ENCODE measurements at regions not wholly inside any gene's neighbourhood (a gene's known extent, or its start where the extent isn't known, plus 50 kb on each side); places are given as distances from the start of the nearest gene placed in this dataset.

DNA sequence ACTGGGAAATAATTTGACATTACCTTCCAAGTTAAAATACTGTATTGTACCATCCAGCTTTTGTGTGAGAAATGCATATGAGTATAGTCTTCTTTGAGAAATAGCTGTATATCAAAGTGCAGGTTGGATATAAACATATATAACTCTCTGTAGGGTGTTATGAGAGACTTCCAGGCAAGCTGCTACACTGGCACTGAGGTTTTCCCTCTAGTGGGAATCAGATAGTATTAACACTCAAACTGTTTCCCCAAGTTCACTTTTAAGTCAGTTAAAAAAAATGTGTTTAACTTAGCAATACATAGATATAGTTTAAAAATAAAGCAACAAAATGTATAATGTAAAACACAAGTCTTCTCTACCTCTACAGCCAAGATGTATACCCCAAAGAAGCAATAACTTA is 368.4 kb upstream of the SLC8A1 start:
- DNase-seq: no peak

DNA sequence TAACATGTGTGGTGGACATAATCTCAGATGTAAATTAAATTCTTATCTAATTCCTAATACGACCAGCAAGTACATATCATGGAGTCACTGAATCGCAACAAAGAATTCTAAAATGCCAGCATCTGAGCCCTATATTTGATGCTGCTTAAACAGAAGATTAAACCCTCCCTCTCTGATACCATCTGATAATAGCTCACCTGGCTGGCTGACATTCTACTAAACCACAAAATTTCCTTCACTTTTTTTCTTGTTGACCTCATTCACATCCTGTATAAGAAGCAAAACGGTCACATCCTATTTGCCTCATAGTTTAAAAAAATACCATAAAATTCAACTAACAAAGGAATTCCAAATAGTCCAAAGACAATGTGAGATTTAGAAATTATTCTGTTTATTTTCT is 371.6 kb upstream of the SLC8A1 start:
- no peak for DNase-seq

DNA sequence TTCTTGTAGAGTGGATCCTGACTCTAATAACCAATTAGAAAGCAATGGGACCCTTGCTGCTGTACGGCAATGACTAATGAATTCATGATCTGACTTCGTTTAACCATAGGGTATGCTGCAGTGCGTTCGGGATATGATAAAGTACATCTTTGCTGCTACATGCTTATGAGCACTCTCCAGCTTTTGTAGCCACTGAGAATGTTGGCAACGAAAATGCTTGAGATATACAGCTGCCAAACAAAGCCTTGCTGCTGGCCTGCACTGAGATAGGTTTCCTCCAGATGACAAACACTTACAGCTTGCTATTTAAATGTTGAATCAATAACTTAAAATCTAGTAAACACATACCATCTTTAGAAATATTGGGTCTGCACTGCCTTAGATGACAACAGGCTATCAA is 372.4 kb upstream of the SLC8A1 start:
- DNase-seq: no peak

- no peak for DNase-seq
Measured at GRCh38 chr2:40827392-40827791, 375.5 kb upstream of the SLC8A1 start.

GRCh38 chr2:40831321-40831873 is 379.5 kb upstream of the SLC8A1 start:
- DNase-seq: no peak

DNA sequence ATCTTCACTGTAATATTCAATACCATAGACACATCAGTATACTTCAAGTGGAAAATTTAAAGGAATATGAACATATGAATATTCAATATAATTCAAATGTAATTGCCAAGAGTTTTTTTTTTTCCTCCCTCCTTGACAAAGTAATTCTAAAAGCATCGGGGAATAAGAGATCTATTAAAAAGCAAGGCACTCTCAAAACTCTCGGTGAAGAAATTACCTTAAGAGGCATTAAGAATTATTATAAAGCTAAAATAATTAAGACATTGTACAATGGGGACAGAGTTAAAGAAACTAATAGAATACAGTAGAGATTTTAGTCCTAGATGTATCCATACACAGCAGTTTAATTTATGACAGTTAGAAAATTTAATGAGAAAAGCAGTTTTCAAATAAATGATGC is 390.0 kb upstream of the SLC8A1 start:
- DNase-seq: no peak

DNA sequence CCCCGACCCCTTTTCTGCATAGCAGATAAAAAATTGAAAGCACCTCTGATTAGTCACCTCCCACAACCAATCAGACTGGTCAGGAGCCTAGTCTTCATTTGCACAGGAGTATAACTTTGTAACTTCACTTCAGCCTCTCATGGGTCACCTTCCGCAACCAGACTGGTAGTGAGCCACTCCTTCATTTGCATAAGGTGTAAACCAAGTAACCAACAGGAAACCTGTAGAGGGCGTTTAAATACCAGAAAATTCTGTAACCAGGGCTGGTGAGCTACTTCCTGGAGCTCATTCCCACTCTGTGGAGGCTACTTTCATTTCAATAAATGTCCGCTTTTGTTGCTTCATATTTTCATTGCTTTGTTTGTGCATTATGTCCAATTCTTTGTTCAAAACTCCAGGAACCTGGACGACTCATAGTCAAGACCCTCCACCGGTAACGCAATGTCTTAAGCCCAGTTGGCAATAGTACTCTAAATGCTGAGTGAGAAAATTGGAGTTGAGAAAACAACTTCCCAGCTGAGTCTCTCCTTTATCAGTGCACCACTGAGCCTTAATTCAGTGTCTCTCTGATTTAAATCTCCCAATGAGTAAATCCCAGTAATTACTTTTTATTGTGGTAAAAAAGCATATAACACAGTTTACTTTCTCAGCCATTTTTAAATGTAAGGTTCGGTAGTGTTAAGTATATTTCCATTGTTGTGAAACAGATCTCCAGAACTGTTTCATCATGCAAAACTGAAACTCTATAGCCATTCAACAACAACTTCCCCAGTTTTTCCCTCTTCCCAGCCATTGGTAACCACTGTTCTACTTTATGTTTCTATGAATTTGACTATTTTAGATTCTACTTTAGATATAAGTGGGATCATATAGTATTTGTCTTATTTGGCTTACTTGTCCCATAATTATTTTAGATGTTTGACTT is 392.7 kb upstream of the SLC8A1 start:
- no peak for DNase-seq

DNA sequence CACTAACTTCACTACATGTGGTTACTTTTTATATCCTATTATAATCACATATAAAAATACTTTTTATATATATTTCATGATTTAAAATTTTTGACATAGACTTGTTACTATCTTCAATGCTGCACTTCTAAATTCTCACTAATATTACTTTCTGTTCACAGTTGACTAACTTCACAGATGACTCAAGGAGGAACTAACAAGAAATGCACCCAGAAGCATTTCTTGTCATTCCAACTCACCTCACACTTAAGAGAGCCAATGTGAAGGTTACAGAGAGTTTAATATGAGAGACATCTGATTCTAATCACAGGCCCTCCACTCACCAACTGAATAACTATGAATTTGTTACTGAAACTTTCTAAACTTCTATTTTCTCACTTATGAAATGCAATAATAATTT is 399.8 kb upstream of the SLC8A1 start:
- DNase-seq: no peak

DNA sequence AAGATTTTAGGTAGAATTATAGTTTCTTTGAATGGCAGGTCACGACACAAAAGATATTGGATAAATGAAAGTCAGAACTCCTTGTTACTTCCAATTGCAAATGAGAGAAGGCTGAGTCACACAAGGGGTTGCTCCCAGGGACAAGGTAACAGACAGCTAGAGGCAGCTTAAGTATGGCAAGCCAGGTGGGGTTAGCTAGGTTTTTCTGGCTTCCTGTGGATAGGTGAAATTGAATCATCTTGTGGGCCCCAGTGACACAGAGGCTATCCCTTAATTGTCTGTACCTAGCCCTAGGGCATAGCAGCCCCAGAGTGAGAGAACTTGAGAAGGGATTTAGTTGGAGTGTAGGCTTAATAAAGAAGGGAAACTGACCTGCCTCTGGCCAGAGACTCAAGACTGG is 407.7 kb upstream of the SLC8A1 start:
- no peak for DNase-seq

DNA sequence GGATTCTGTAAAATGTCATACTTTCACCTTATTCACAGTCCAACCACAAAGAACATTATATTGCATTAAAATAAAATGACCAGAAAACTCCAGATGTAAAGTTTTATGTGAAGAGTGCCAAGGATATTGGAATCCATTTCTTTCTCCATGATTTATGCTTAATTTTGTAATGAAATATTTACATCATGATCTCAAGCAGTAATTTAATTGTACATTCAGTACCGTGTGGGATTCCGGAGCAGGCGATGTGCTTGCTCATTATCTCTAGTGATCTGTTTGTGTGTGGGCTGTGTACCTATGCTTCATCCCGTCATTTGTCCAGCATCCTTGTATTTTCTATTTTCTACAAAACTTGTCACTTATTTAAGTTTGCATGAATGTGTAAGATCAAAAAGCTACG is 415.9 kb upstream of the SLC8A1 start:
- DNase-seq: no peak

- no peak for DNase-seq
Measured at GRCh38 chr2:40872580-40872979, 420.7 kb upstream of the SLC8A1 start.

GRCh38 chr2:40874380-40874779 is 422.5 kb upstream of the SLC8A1 start:
- no peak for DNase-seq

DNA sequence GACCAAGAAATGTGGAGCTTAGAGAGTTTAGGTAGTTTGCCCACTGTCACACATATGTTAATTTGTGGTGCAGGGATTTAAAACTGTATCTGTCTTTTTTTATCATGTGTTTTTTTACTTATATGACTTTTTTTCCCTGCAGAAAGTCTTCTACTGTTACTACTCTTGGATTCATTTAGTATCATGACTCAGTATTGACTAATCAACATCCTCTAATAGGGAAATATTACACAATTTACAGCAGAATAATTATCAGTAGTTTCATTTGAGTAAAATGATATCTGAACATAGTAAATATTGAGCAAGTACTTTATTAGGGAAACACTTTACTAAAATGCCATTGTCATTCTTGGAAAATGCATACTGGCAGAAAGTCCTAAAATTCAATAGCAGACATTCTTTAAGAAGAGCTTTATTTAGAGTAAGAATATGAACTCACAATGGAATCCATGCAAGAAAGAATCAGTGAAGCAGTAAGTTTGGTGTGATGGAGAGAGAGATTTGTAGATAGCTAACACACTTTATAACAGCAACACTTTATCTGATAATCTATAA is 425.9 kb upstream of the SLC8A1 start:
- DNase-seq: no peak

DNA sequence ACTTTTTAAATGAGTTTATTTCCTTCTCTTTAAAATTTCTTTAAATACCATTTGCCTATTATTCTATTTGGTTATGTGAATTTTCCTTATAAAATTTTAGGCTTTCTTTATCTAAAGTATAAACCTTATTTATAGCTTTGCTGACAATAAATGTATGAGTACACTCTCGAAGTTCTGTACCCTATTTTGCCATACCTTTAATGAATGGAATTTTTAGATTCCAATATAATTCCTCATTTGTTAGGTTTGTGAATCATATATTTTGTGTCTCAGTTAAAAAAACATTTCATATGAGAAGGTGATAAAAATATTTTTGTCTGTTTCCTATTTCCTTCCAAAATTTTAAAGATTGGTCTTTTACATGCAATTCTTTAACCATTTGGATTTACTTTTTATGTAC is 427.4 kb upstream of the SLC8A1 start:
- DNase-seq: no peak

GRCh38 chr2:40886100-40886499 is 434.2 kb upstream of the SLC8A1 start:
- no peak for DNase-seq

- no peak for DNase-seq
Measured at GRCh38 chr2:40886655-40887054, 434.8 kb upstream of the SLC8A1 start.

DNA sequence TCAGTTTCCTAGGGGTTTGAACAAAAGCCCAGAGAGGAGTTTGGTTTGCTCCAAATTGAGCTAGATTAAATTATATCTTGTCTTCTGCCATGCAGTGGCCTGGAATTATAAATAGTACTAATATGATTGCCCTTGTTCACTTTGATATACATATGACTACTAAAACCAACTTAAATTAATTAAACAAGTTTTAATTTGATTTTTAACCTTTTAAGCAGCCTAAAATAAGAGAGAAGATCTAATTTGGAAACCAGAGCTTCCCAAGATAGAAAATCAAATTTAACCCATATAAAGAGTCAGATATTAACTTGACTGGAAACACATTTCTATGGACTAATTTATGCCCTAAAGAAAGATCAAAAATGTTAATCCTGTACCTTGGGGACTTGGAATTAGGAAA is 444.5 kb upstream of the SLC8A1 start:
- no peak for DNase-seq

DNA sequence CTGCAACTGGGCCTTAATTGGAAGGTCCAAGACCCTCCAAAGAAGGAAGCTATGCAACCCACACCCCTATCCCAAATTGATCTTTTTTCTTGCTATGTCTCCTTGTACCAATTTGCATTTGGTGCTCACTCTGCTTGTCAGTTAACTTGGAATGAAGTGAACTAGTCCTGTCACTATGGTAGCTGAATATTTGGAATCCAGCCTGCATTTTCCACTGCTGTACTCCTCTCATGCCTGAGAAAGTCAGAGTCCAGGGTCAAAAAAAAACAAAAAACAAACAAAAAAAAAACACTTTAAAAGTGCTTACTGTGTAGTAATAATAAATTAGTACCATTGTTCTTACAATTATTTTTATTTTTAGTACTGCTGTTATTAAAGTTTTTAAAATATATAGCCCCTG is 462.8 kb upstream of the SLC8A1 start:
- no peak for DNase-seq

- no peak for DNase-seq
Measured at GRCh38 chr2:40915651-40916050, 463.8 kb upstream of the SLC8A1 start.

DNA sequence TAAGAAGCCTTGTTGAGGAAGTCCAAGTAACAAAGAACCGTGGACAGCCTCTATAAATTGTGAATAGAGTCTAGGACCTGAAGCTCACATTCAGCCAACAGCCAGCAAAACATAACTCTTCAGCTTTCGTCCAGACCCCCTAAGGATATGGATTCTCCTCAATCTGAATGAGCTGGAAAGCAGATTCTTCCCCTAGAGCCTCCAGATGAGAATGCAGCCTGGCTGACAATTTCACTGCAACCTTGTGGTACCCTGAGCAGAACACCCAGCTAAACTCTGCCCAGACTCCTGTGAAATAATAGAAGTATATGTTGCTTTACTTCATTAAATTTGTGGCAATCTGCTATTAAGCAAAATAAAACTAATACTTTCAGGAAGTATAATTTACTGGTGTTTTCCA is 483.5 kb upstream of the SLC8A1 start:
- DNase-seq: no peak

DNA sequence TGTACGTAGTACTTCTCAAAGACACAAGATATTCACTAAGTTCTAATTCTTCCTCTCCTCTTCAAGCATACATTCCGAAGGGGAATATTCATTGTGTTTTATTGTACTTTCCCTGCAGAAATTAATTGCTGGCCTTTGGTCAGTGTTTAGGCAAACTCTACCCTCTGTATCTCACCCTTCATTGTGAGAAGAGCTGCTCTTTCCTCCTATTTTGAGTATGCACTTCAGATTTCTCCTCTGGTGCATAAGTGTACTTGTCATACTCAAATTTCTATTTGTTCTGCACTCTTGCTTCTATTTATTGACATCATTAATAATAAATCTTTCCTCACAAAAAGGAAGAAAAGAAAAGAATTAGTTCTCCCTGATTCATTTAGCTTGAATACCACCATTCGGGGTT is 485.4 kb upstream of the SLC8A1 start:
- DNase-seq: no peak

- DNase-seq: no peak
Measured at GRCh38 chr2:40953341-40953740, 501.5 kb upstream of the SLC8A1 start.

DNA sequence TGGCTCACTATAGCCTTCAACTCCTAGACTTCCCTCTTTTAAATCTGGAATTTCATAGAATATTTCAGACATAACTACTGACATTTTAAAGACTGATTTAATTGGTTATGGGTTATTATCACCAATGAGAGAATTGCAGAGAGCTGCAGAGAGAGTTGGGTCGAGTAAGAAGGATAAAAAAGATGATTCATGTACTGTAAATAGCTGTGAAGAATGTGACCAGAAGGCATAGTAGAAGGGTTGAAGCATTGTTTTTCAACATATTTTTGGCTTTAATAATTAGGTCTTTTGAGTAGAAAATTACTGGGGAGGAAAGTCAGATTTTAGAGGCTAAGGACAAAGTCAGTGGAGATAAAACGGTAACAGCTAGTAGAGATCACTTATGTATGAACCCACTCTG is 503.2 kb upstream of the SLC8A1 start:
- DNase-seq: no peak

DNA sequence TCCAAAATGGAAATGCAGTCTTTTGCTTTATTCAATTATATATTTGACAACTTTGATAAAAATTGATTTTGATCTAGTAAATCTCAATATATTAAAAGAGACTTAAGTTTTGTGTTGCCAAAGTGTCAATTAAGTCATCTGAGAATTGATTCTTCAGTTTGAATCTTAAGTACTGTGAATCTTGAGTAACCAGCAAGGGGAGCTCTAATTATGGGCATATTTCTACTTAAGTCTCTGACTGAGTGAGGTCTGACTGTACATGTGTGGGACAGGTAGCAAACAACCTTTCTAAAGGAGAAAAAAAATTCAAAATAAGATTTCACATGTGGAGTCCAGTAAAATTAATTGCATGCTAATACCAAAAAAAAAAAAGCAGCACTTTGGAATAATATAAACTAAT is 503.7 kb upstream of the SLC8A1 start:
- DNase-seq: no peak

GRCh38 chr2:40957508-40957907 is 505.6 kb upstream of the SLC8A1 start:
- no peak for DNase-seq

All from amniotic stem cell (primary cell).